Glomerular endothelial cell (primary cell): ENCODE measurements at regions not wholly inside any gene's neighbourhood (a gene's known extent, or its start where the extent isn't known, plus 50 kb on each side); places are given as distances from the start of the nearest gene placed in this dataset.
"Not testable (repeated sequence)": the region's sequence is repeated elsewhere in the genome, so short reads cannot be mapped to it uniquely, and the experiment has no call there.

Experiments used
- DNase-seq: peaks from one replicate; pipeline ENCODE4 v3.0.0-alpha.2; 2011; ENCODE audit warnings: low read depth, low spot score; ENCODE audit errors: extremely low read depth

DNA sequence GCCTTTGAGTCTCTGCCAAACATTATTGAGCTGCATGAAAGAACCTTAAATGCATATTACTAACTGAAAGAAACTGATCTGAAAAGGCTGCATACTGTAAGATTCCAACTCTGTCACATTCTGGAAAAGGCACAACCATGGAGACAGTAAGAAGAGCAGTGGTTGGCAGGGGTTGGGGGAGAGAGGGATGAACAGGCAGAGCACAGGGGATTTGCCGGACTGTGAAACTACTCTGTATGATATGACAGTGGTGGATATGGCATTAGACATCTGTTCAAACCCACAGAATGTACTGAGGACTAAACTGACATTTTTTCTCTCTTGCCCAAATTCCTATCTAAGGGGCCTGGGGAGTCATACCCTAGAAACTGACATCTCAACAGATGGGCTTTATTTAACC, 138.4 kb downstream of the KCNJ12 start:
- DNase-seq, result not testable (repeated sequence)

GRCh38 chr17:21517538-21518293, 141.6 kb downstream of the KCNJ12 start:
- no peak for DNase-seq

- no peak for DNase-seq
These were observed 146.7 kb downstream of the KCNJ12 start for GRCh38 chr17:21522755-21523336.

DNA sequence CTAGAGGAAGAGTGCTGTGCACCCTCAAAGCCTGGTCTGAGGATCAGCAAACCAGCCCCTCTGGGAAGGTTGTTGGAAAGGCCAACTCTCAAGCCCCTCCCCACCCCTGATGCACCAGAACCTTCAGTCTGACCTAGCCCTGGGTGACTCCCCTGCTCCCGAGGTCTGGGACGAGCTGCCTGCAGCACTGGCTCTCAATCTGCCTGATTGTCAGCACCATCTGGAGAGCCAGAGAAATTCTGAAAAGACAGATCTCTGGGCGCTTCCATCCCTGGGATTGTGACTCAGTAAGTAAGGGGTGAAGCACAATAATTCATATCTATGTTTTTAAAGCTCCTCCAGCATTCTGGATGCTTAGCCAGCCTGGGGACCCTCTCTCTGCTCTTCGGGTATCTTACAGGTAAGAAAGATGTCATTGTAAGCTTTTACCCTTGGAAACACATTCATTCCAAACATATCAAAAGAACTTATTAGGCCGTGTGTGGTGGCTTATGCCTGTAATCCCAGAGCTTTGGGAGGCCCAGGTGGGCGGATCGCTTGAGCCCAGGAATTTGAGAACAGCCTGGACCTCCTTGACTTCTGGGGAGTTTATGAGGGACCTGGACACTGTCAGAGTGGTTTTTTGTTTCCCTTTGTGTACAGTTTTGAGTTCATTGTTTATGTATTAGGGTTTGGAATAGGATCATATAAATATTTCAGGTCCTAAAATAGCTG, 147.5 kb downstream of the KCNJ12 start:
- DNase-seq, result no peak

- DNase-seq, result no peak
These were observed 148.0 kb downstream of the KCNJ12 start for GRCh38 chr17:21524211-21524591.

GRCh38 chr17:21525464-21526130, 149.4 kb downstream of the KCNJ12 start:
- DNase-seq, result no peak

GRCh38 chr17:21528031-21528695, 152.0 kb downstream of the KCNJ12 start:
- no peak for DNase-seq

- no peak for DNase-seq
These were observed 154.2 kb downstream of the KCNJ12 start for GRCh38 chr17:21530311-21530710.

GRCh38 chr17:21530841-21531240, 154.7 kb downstream of the KCNJ12 start:
- no peak for DNase-seq

DNA sequence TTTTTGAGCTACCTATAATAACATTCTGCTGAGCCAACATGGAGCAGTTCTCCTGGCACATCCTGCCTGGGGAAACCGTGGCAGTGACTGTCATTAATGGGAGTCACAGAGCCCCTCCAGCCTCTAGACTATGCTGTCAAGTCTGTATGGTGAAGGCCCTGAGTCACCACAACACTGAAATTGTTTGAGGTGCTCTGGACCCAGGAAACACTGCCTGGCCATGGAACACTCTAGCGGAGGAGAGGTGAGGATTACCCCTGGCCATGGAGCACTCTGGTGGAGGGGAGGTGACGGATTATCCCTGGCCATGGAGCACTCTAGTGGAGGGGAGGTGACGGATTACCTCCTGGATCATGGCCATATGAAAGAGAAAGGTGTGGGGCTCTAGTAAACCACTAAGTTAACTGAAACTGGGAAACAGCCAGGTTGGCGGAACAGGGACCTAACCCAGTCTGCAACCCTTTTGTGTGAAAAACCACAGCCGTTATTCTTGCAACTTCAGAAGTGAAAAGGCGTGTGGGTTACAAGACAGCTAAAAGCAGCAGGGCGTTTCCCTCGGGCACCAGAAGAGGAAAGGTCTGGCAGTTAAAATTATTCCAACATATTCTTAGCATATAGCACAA, 156.7 kb downstream of the KCNJ12 start:
- DNase-seq, result no peak

DNA sequence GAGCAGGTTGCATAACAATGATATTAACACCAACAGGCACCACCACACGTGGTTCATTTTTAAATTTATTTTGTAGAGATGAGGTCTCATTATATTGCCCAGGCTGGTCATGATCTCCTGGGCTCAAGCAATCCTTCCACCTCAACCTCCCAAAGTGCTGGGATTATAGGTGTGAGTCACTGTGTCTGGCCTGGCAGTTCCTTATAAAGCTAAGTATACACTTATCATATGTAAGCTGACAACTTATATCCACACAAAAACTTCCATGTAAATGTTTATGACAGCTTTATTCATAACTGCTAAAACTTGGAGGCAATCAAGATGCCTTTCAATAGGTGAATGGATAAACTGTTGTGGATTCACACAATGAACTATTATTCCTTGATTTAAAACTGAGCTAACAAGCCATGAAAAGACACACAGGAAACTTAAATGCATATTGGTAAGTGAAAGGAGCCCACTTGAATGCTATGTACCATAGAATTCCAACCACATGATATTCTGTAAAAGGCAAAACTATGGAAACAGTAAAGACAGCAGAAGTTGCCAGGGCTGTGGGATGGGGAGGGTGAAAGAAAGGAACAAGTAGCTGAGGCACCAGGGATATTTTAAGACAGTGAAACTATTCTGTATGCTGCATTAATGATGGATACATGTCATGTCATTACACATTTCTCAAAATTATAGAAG, 156.5 kb upstream of the KCNJ18 start:
- no peak for DNase-seq

- DNase-seq, result no peak
These were observed 155.0 kb upstream of the KCNJ18 start for GRCh38 chr17:21537302-21537701.

DNA sequence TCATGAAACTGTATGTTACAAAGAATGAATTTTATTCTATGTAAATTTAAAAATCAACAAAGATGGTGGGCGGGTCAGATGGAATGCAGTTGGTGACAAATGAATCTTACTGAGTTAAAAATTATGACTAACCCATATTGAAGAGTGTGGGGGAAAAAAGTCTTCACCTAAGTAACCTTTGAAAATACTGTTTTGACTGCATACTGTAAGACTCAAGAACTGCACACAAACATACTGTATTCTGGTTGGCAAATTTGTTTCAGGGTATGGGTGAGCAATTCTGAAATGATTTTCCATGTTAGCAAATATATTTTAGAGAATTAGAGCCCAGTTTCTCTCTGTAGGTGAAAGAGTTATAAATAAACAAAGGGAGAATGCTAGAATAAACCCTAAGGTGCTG, 153.7 kb upstream of the KCNJ18 start:
- DNase-seq, result no peak

DNA sequence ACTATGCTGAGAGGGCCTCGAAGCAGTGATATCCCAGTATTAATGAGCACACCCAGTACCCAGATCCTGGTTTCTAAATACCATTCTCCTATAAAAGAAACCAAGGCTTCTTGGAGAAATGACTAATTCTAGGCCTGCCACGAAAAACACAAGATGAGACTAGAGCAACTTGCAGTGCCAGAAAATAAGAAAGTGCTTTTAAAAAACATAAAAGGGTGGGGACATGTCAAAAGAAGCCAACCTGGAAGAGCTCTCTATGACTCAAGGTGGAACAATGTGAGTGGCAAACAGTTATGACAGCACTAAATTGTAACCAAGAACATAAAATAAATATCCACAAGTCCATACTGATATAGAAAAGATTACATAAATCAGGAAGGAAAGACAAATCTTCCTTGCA, 153.2 kb upstream of the KCNJ18 start:
- no peak for DNase-seq

DNA sequence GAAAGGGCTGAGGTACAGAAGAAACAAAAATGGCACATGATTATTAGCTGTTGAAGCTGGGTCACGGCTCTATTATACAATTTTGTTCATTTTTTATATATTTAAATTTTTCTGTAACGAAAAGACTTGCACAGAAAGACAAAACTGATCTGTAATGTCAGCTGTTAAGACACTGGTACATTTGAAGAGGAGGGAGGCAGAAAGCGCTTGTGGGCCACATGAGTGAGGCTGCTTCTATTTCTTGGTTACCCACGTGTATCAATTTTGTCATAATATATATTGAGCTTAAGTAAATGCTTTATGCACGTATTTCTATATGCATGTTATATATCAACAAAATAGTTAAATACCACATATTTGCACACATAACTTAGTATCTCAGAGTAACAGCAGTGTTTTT, 151.8 kb upstream of the KCNJ18 start:
- no peak for DNase-seq

- DNase-seq, result no peak
These were observed 150.3 kb upstream of the KCNJ18 start for GRCh38 chr17:21542070-21542469.

DNA sequence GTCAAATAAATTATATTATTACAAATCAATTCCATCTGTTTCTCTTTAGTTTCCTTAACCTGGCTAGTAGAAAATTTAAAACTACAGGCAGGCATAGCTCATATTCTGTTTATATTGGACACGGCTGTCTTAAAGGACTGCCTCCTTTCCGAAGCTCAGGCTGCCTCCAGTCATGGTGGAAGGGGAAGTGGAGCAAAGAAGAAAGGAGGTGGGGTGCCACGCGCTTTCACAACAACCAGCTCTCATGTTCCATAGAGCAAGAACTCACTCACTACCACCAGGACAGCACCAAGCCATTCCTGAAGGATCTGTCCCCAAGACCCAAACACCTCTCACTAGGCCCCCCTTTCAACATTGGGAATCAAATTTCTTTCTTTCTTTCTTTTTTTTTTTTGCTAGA, 149.3 kb upstream of the KCNJ18 start:
- DNase-seq, result no peak

GRCh38 chr17:21545064-21545463, 147.3 kb upstream of the KCNJ18 start:
- DNase-seq, result no peak

- DNase-seq, result no peak
These were observed 144.1 kb upstream of the KCNJ18 start for GRCh38 chr17:21548236-21548635.

GRCh38 chr17:21549107-21549687, 143.1 kb upstream of the KCNJ18 start:
- no peak for DNase-seq
